Endothelial cell of umbilical vein (primary cell): ENCODE measurements at regions not wholly inside any gene's neighbourhood (a gene's known extent, or its start where the extent isn't known, plus 50 kb on each side); places are given as distances from the start of the nearest gene placed in this dataset.

Experiments used
- BruUV-seq: library from RNA; stranded (reverse); fragments of 400-500 nt; replicated peaks from 2 replicates; lab custom pipeline; 2021; lab: Mats Ljungman, UMichigan
- CTCF ChIA-PET: fragments of 300-600, 350-600 bp; sonication (Branson Sonifier 250); formaldehyde crosslinking; loops from one replicate; lab custom pipeline; 2021; ENCODE audit warnings: antibody characterized with exemption, inconsistent platforms; lab: Charles Lee
- POLR2A ChIA-PET: fragments of 300-600, 350-600 bp; sonication (Branson Sonifier 250); formaldehyde crosslinking; loops from one replicate; lab custom pipeline; 2021; ENCODE audit warnings: antibody characterized with exemption, inconsistent platforms; lab: Charles Lee
- DNase-seq: peaks from one replicate; pipeline ENCODE4 v3.0.0-alpha.2; 2011; ENCODE audit warnings: low read depth, low spot score
- FAIRE-seq: peaks from 2 replicates; lab custom pipeline; 2011; peaks lifted over from hg19 to GRCh38; lab: Jason Lieb, UNC
- H2AFZ ChIP-seq: 2 replicates; pipeline ENCODE4 v1.6.0; 2012; ENCODE audit warnings: low read depth, low read length, control low read depth, inconsistent platforms
- H3K27ac ChIP-seq: 2 replicates; pipeline ENCODE4 v1.5.1; 2011; ENCODE audit warnings: low read depth, mild to moderate bottlenecking, control low read depth, low read length, moderate library complexity; ENCODE audit not compliant: insufficient read depth
- H3K27me3 ChIP-seq, 2 experiments: 2 replicates each; pipeline versions ENCODE4 v1.6.0 to v1.6.1; 2011; ENCODE audit warnings: low read length in 2 of 2, mixed read lengths in 1 of 2; ENCODE audit not compliant: control insufficient read depth in 2 of 2, insufficient read depth in 2 of 2
- H3K36me3 ChIP-seq, 2 experiments: 2 replicates in 1 of 2; 3 replicates in 1 of 2; pipeline ENCODE4 v1.5.1; 2011; ENCODE audit warnings: low read length in 2 of 2, mild to moderate bottlenecking in 1 of 2, moderate library complexity in 1 of 2; ENCODE audit not compliant: control insufficient read depth in 2 of 2, insufficient read depth in 2 of 2; ENCODE audit errors: extremely low read depth in 1 of 2
- H3K4me1 ChIP-seq: 3 replicates; pipeline ENCODE4 v1.5.1; 2011; ENCODE audit warnings: mild to moderate bottlenecking, low read length; ENCODE audit not compliant: control insufficient read depth, insufficient read depth; ENCODE audit errors: extremely low read depth
- H3K4me2 ChIP-seq: 2 replicates; pipeline ENCODE4 v1.6.1; 2011; ENCODE audit warnings: low read length, control low read depth, mixed read lengths; ENCODE audit not compliant: insufficient read depth
- H3K4me3 ChIP-seq, 3 experiments: fragments of 200-600 bp in 1 of 3; sonication (generic), shearing (Covaris generic) in 1 of 3; replicated peaks in 1 of 3; 2 replicates each; pipeline ENCODE4 v1.5.1; 2011 to 2016; ENCODE audit warnings: control low read depth in 3 of 3, low read length in 3 of 3, mild to moderate bottlenecking in 2 of 3, inconsistent platforms in 1 of 3, low read depth in 1 of 3, moderate library complexity in 1 of 3; ENCODE audit not compliant: insufficient read depth in 1 of 3
- H3K79me2 ChIP-seq: 2 replicates; pipeline ENCODE4 v1.6.0; 2012; ENCODE audit warnings: low read length, inconsistent platforms; ENCODE audit not compliant: control insufficient read depth, insufficient read depth
- H3K9ac ChIP-seq: replicated peaks from 2 replicates; pipeline ENCODE3; 2011; ENCODE audit warnings: low read length, control low read depth; ENCODE audit not compliant: insufficient read depth; ENCODE audit errors: extremely low read depth
- H3K9me1 ChIP-seq: replicated peaks from 3 replicates; pipeline ENCODE4 v1.6.0; 2011; ENCODE audit warnings: mild to moderate bottlenecking, low read length; ENCODE audit not compliant: control insufficient read depth, insufficient read depth; ENCODE audit errors: extremely low read depth
- H3K9me3 ChIP-seq: replicated peaks from 2 replicates; pipeline ENCODE4 v1.5.1; 2012; ENCODE audit warnings: low read length, inconsistent platforms; ENCODE audit not compliant: control insufficient read depth, insufficient read depth
- H4K20me1 ChIP-seq: replicated peaks from 2 replicates; pipeline ENCODE3; 2011; ENCODE audit warnings: mild to moderate bottlenecking, low read length; ENCODE audit not compliant: control insufficient read depth, insufficient read depth; ENCODE audit errors: extremely low read depth
- CTCF ChIP-seq, 2 donors: IDR thresholded peaks; 1 replicate in 1 of 2; 2 replicates in 1 of 2; pipeline ENCODE4 v1.5.1; 2011; ENCODE audit warnings: low read length in 2 of 2, mild to moderate bottlenecking in 2 of 2, moderate library complexity in 2 of 2, control low read depth in 1 of 2, inconsistent platforms in 1 of 2, low read depth in 1 of 2; ENCODE audit not compliant: insufficient read depth in 1 of 2; ENCODE audit errors: extremely low read depth in 1 of 2
- EZH2 ChIP-seq: IDR thresholded peaks from 2 replicates; pipeline ENCODE4 v1.6.1; 2012; ENCODE audit warnings: borderline replicate concordance, low read depth, mild to moderate bottlenecking, moderate library complexity, low read length, inconsistent platforms; ENCODE audit not compliant: severe bottlenecking
- FOS ChIP-seq: IDR thresholded peaks from 2 replicates; pipeline ENCODE4 v1.6.1; 2011; ENCODE audit warnings: mild to moderate bottlenecking, low read length, moderate library complexity, borderline replicate concordance; ENCODE audit not compliant: insufficient read depth
- GATA2 ChIP-seq: IDR thresholded peaks from 2 replicates; pipeline ENCODE4 v1.7.0; 2011; ENCODE audit warnings: low read depth, mild to moderate bottlenecking, moderate library complexity, mixed read lengths, low read length; ENCODE audit not compliant: insufficient read length, insufficient read depth
- JUN ChIP-seq: IDR thresholded peaks from 2 replicates; pipeline ENCODE4 v1.6.1; 2011; ENCODE audit warnings: borderline replicate concordance, low read depth; ENCODE audit not compliant: insufficient read length, insufficient read depth
- MAX ChIP-seq: IDR thresholded peaks from 2 replicates; pipeline ENCODE4 v1.6.1; 2011; ENCODE audit not compliant: insufficient read depth, insufficient read length
- MYC ChIP-seq: IDR thresholded peaks from one replicate; pipeline ENCODE4 v1.6.1; 2011; ENCODE audit warnings: mild to moderate bottlenecking, low read depth, low read length
- POLR2A ChIP-seq: IDR thresholded peaks from 2 replicates; pipeline ENCODE4 v1.6.1; 2012; ENCODE audit warnings: low read depth, mild to moderate bottlenecking, control low read depth, low read length
- POLR2AphosphoS5 ChIP-seq: IDR thresholded peaks from 2 replicates; pipeline ENCODE4 v1.6.1; 2012; ENCODE audit warnings: low read depth, mild to moderate bottlenecking, control low read depth, low read length, moderate library complexity; ENCODE audit not compliant: insufficient read depth
- dilution Hi-C: fragments of 300-500 bp; cut with MboI; formaldehyde crosslinking; loops from one replicate; pipeline ENCODE4 v1.15.0; 2019; ENCODE audit warnings: low sequenced_read_pairs; ENCODE audit not compliant: extremely low pct_ligation_motif_present
- intact Hi-C: fragments of 100-400 bp; cut with micrococcal nuclease; formaldehyde crosslinking; loops from one replicate; pipeline ENCODE4 v1.10.0; 2022

- FAIRE-seq (no peak), DNase-seq (no peak)
- Histone ChIP-seq H3K9me1 (no peaks in the 10 kb centered on the region), H3K27me3 (no peaks in the 10 kb centered on the region), H3K9me3 (no peaks in the 10 kb centered on the region), H3K4me1 (peaks cover 6% of the 10 kb centered on the region), H3K79me2 (no peaks in the 10 kb centered on the region), H3K9ac (no peak overlapping the region), H3K4me3 (no peak overlapping the region), H3K27ac (no peak overlapping the region), H2AFZ (no peak overlapping the region), H4K20me1 (no peaks in the 10 kb centered on the region), H3K4me2 (no peak overlapping the region), H3K36me3 (no peaks in the 10 kb centered on the region)
- ChIA-PET CTCF (interaction anchor here (0.8 to 1.7 kb wide), 2 partner anchors 10 to 19 kb away, joined by 3 to 5 read pairs; no protein-coding TSS in a partner anchor), POLR2A (no interaction called here)
- TF ChIP-seq JUN (no peak), MYC (no peak), GATA2 (no peak), FOS (no peak), POLR2AphosphoS5 (no peak), EZH2 (no peak), MAX (no peak), POLR2A (no peak), CTCF (IDR thresholded peaks at IDR 0.05; ENCODE audit: extremely low read depth in 1 of 2, insufficient read depth in 1 of 2, low read depth in 1 of 2, low read length in 2 of 2) (no peak)
- dilution Hi-C loops (no loop called here), intact Hi-C loops (no loop called here)
- BruUV-seq = no TSS peak
Measured at GRCh38 chr14:49953196-49953595, 60.3 kb downstream of the ARF6 start.
